ENCODE measurements at regions not wholly inside any gene's neighbourhood (a gene's known extent, or its start where the extent isn't known, plus 50 kb on each side); places are given as distances from the start of the nearest gene placed in this dataset.

- no peak overlapping the region for H3K4me3 ChIP-seq (ENCODE audit: low read depth, low read length)
These were observed 375.6 kb upstream of the IMPG1 start for GRCh38 chr6:76448109-76448508.

- H3K4me3 ChIP-seq (ENCODE audit: low read depth, low read length): no peak overlapping the region
These were observed 369.4 kb upstream of the IMPG1 start for GRCh38 chr6:76441875-76442274.

DNA sequence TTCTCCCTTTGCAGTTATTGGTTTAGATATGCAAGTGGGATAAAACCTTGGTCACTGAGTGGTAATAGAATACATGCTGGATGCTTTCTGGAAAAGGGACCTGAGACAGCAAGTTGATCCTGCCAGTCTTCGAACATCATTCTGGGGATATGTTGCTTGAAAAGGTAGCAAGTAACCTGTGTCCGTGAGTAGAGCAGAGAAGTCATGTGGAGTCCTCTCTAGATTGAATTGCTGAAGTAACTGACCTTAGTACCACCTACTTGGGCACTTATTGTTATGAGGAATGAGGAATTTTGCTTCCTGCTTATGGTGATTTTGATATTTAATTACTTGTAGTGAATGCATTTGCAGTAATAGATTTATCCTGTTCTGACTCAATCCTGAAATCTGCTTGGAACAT lies 367.3 kb upstream of the IMPG1 start:
- no peak overlapping the region for H3K4me3 ChIP-seq (ENCODE audit: low read depth, low read length)

DNA sequence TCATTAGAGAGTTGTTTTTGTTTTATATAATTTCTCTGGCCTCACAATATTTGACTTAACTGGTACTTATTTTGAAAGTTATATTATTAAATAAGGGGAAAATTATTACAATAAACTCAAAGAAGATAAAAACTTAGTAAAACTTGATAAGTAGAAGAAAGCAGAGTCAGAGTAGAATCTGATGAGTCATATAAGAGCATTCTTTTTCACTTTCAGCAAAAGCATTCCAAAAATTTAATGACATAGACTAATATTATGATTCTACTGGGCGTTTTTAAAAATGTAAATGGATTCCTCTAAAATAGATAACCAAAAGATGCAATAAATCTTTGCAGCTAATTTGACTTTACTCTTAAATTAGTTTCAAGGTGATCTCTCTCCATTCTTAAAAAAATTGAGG lies 366.3 kb upstream of the IMPG1 start:
- H3K4me3 ChIP-seq (ENCODE audit: low read depth, low read length): no peak overlapping the region

DNA sequence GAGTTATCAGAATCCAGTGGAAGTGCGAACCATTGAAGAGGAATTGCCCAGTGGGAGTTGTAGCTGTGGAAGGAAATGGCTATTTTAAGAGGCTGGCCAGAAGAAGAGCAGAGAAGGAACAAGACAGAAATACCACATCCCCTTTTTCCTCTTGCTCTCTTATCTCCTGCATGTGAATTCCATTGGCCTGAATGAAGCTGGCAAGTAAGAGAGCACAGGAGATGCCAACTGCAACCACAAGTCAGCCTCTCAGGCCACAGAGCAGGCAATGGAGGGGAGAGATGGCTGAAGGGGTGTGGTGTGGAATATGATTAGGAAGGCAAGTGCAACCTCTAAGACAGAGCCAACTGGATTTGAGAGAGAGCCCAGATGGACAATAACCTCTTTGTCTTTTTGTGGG lies 362.7 kb upstream of the IMPG1 start:
- H3K4me3 ChIP-seq (ENCODE audit: low read depth, low read length): no peak overlapping the region

- H3K4me3 ChIP-seq (ENCODE audit: low read depth, low read length): no peak overlapping the region
These were observed 350.2 kb upstream of the IMPG1 start for GRCh38 chr6:76422511-76423213.

- no peak overlapping the region for H3K4me3 ChIP-seq (ENCODE audit: low read depth, low read length)
These were observed 347.6 kb upstream of the IMPG1 start for GRCh38 chr6:76420094-76420493.

GRCh38 chr6:76418560-76419223 lies 346.2 kb upstream of the IMPG1 start:
- no peak overlapping the region for H3K4me3 ChIP-seq (ENCODE audit: low read depth, low read length)

DNA sequence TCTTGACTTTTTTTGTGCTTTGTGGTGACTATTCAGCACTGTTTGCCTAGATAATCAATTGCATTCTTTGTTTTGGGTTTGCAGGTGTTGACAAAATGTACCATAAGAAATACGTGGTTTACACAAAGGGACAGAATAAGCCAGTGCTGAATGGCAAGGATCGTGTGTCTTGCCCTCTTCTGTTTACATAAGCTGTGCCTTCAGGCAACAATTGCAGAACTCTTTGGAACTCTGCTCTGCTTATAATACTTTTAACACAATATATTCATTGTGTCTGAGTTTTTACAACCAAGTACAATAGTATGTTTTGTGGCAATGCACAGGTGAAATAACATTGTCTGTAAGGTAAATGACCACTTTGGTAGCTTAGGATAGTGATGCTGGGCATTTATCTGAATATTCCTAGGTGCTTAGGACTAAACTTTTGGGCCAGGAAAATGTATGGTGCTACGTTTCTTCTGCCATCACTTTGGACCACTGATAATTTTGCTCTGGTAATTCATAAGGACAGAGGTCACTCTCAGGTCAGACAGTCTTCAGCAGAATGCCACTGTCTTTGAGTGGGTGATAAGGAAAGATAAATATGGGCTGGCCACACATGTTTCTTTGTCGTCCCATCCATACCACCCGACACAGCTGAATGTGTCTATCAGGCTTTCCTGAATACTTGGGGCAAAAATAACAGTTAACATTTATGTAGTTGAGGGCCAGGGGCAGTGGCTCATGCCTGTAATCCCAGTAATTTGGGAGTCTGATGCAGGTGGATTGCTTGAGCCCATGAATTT lies 344.6 kb upstream of the IMPG1 start:
- H3K4me3 ChIP-seq (ENCODE audit: low read depth, low read length): no peak overlapping the region

DNA sequence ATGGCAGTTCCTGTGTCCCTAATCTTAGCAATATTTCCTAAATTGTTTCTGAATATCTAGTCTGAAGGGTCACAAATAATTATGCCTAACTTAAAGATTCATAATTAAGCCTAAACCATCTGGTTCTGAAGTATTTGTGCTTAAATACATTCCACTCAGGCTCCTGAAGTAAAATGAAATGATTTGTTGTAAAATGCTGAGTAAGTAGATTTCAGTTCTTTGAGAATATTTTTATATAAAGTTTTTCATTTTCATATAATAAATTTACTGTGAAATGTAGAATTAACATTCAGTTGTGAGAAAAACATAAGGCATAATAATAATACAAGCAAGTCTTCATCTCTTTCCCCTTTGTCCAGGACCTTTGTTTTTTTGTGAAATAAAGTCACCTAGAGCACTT lies 330.6 kb upstream of the IMPG1 start:
- no peak overlapping the region for H3K4me3 ChIP-seq (ENCODE audit: low read depth, low read length)

DNA sequence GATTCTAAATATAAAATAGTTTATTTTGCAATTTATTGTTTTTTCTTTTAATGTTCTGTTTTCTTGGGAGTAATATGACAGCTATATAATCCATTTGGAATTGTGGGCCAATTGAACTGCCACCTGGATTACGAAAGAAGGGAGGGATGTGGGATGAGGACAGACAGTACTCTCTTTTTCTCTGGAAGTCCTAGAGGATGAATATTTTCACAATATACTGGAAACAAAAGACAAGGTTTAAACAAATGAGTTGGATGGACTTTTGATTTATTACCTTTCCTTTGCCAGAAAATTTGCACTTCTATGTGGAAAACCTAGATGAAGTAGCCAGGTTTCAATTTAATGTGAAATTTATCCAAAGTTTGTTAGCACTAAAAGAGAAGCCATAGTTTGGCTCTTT lies 325.5 kb upstream of the IMPG1 start:
- no peak overlapping the region for H3K4me3 ChIP-seq (ENCODE audit: low read depth, low read length)

GRCh38 chr6:76382201-76382600 lies 309.7 kb upstream of the IMPG1 start:
- no peak overlapping the region for H3K4me3 ChIP-seq (ENCODE audit: low read depth, low read length)

DNA sequence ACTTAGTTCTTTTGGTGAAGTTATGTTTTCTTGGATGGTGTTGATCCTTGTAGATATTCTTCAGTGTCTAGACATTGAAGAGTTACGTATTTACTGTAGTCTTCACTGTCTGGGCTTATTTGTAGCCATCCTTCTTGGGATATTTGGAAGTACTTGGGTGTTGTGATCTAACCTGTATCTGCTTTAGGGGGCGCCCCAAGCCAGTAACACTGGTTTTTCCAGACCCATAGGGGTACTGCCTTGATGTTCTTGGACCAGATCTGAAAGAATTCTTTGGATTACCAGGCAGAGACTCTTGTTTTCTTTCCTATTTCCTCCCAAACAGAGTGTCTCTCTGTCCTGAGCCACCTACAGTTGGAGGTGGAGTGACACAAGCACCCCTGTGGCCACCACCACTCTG lies 309.1 kb upstream of the IMPG1 start:
- H3K4me3 ChIP-seq (ENCODE audit: low read depth, low read length): no peak overlapping the region

- H3K4me3 ChIP-seq (ENCODE audit: low read depth, low read length): no peak overlapping the region
These were observed 278.8 kb upstream of the IMPG1 start for GRCh38 chr6:76351275-76351674.

DNA sequence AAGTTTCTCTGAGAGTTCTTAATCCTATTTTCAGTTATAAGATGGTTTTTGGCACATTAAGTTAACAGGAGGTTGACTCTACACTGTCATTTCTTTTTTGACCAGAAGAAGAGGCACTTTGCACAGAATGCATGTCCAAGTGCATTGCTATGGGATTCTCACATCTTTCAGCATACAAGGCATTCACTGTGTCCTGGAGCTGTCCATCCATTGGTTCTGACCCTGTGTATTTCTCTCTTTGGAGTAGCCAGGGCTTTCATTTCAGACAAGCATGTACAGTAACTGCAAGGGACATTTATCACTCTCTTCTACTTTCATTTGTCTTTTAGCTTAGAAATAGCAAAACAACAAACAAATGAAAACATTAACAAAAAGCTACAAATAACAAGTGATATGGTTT lies 275.1 kb upstream of the IMPG1 start:
- no peak overlapping the region for H3K4me3 ChIP-seq (ENCODE audit: low read depth, low read length)

DNA sequence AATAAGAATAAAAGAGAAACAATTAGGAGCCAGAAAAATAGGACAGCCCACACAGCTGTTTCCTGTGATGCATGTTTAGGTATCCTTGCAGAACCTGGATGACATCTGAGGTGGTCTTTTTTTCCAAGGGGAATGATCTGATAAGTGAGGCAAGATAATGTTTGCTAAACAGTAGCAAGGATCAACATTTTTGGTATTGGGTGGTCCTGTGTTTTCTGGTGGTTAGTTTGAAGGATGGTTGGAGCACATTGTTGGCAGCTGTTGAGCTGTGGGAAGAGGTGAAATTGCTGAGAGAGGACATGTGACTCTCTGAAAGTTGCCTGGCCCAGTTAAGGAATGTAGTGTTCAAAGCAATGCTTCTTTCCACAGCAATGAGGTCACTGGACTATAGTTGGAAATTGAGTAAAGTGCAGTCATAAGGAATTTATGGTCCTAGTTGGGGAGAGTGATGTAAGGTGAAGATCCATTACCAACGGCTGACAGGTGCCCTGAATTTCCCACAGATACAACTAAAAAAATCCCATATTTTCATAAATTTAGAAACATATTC lies 270.2 kb upstream of the IMPG1 start:
- no peak overlapping the region for H3K4me3 ChIP-seq (ENCODE audit: low read depth, low read length)

- H3K4me3 ChIP-seq (ENCODE audit: low read depth, low read length): no peak overlapping the region
These were observed 257.6 kb upstream of the IMPG1 start for GRCh38 chr6:76330031-76330430.

- H3K4me3 ChIP-seq (ENCODE audit: low read depth, low read length): no peak overlapping the region
These were observed 254.4 kb upstream of the IMPG1 start for GRCh38 chr6:76326871-76327270.

Measured in iPS-11a (cell line).